HG03575 (cell line): ENCODE measurements at regions not wholly inside any gene's neighbourhood (a gene's known extent, or its start where the extent isn't known, plus 50 kb on each side); places are given as distances from the start of the nearest gene placed in this dataset.
"Not testable (repeated sequence)": the region's sequence is repeated elsewhere in the genome, so short reads cannot be mapped to it uniquely, and the experiment has no call there.

ENCODE experiments used
- ATAC-seq: cut with Tn5 transposase; IDR thresholded peaks from one replicate; pipeline ENCODE4 v1.9.1; 2021; ENCODE audit not compliant: unreplicated experiment, insufficient number of reproducible peaks, low FRiP score; ENCODE audit errors: extremely low read depth

DNA sequence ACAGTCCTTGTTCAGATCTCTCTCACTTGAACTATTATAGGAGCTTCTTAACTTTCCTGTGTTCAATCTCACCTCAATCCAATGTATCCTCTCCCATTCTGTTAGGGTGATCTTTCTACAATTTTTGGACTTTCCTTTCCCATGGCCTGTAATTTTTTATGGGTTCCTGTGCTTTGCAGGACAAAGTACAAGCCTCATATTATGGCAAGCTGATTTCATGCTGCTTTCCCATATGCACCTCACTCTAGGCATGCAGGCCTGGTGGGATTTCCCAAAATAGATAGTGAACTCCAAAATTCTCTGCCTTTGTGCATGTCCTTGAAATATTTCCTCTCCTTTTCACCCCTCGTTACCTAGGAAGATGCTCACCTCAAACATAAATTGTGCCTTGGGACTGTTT, 499.4 kb downstream of the NAV3 start:
- ATAC-seq, result no peak

DNA sequence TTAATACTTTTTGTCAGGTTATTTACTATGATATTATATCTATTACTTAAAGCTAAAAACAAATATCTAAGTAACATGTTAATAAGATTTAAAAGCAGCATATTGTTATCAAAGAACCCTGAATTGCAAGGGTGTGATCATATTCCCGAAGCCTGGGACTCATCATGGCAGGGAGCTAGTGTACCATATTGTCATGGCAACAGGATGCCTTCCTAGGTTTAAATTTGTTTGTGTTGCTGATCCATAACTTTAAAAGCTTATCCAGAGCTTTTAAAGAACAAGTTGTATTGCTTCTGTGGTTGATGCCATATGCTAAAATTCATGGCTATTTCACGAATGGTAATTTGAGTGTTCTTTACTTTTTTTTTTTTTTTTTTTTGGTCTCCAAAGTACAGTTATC, 500.5 kb downstream of the NAV3 start:
- ATAC-seq, result no peak

DNA sequence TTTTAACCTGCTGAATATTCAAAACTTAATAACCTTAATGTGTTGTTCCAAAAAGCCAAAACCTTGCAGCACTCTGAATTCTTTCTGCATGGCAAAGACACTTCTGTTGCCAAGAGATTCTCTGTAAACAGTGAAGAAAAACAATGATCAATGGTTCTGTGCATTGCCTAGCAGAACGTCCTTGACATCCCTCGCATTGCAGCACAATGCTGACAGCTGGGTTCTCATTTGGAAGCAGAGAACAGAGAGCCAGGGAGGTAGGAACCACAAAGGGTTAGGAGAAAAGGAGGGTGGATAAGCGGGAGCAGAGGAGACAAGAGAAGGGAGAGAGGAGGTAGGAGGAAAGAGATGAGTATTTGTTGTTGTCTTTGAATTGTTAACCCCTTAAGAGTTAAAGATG, 501.1 kb downstream of the NAV3 start:
- ATAC-seq, result no peak

DNA sequence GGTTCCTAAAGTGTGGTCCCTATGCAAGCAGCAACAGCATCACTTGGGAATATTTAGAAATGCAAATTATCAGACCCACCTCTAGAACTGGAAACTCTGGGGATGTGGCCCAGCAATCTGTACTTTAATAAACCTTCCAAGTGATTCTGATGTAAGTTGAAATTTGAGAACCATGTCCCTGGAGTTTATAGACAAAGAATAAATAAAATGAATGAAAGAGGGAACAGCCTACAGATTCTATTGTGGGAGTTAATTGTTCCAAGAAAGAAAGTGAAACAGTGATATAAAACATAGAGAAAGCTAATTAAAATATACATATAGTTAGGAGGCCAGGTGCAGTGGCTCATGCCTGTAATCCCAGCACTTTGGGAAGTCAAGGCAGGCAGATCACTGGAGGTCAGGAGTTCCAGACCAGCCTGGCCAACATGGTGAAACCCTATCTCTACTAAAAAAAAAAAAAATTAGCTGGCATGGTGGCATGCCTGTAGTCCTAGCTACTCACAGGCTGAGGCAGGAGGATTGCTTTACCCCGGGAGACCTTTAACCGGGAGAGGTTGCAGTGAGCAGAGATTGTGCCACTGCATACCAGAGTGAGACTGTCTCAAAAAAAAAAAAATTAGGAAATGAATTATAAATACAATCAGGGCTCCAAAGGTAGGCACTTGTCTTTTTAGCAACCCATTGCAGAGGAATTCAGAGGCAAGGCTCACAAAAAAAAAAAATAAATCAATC, 507.5 kb downstream of the NAV3 start:
- no peak for ATAC-seq

DNA sequence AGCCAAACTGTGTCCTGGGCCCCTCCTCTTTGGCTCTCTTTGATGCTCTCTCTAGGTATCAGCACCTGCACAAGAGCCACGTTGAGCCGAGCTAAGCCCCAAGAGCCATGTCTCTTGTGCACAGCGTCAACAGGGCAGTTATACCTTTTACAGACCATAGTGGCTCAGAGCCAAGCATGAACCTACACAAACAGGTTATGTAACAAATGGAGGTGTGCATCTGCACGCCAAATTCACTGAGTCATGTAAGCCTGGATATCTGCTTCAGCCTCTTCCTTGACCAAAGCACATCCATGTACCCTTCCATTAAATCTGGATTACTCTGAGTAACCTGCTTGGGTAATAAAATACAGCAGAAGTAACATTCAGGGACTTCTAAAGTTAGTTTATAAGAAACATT, 509.7 kb downstream of the NAV3 start:
- ATAC-seq, result no peak

DNA sequence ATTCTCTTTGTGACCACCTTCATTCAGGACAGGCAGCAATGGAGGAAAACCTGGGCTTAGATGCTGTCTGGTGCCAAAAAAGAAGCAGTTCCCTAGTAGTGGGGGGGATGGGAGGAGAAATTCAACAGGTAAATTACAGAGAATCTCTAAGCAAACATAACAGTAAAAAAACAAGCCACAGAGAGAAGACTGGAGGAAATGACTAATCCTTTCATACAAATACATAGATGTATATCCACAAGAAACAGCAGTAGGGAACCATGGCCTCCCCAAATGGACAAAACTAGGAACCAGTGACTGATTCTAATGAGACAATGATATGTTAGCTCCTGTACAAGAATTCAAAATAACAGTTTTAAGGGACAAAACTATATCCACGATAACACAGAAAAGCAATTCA, 513.0 kb downstream of the NAV3 start:
- no peak for ATAC-seq

DNA sequence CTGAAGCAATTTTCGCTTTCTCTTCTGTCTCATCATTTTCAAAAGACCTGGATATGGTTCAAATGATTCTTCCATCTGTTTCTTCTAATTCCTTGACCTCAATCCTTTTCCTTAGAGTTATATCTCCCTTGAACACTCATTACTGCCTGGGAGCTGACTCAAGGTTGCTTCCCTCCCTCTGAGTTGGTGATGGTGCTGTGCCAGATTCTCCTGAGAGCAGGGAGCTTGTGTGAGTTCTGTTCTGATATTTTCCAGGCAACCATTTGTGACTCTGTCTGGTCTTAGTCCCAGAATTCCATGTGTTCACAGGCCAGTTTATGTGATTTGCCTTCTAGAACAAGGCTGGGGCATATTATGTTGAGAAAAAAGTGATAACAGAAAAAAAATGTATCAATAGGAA, 505.1 kb upstream of the SYT1 start:
- ATAC-seq, result no peak

DNA sequence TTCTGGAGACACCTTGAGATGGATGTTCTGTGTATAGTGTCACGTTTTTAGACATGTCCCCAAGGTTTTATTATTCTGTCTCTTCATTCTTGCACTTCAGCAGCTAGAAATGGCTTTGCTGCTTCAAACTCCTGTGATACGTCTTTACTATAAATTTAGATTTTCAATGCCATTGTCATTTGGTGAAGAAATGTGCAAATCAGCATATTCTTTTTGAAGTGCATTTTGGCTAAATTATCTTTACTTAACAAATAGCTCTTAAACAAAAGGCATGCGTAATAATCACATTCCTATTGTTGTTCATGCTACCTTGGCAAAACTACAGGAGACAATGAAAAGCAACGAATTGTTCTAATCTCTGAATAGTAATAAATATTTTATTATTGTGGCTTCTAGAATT, 502.9 kb upstream of the SYT1 start:
- ATAC-seq, result no peak

DNA sequence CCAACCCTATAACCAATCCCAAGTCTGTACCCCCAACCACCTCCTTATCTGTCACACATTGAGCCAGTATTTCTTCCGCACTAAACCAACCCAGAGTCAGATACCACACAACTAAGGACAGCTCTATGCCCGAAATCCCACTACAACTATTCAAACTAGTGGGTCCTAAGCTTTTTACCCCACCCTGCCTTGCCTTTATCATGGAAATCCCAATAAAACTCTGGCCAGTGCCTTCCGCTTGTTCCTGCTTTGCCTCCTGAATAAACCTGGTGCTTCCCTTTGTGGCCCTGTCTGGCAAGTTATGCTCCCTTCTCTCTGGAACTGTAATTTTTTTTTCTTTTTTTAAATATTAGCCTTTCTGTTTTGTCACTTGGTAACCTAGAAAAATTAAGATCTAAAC, 493.3 kb upstream of the SYT1 start:
- no peak for ATAC-seq

DNA sequence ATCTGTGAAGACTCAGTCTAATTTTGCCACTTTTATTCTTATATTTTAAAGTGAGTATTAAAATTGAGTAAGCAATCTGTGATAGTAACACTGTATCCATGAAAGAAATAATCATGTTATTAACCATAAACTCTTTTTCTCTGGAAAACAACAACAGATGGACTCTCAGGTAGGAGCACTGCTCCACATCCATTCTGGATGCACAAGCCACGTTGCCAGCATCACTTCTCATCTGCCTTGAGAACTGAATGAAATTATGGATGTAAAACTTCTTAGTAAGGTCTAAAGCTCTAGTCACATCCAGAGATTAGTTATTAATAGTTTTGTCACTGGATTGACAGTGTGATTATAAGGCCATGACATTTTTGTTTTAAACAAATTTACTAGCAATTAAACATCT, 489.1 kb upstream of the SYT1 start:
- no peak for ATAC-seq

DNA sequence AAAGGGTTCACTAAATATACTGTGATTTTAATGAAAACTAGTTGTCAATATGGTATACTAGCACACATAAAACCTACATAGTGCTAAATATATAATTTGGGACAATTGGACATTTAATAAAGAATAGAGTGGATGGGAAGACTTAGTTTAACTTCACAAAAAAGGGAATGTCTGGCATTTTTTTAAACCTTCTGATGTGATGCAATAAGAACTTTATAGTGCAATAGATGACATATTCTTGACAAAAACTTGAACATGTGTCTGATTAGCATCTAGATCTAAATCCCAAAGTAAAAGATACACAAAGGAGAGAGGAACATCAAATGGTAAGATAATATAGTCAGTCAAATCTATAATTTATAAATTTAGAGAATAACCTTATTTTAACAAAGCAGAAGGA, 488.3 kb upstream of the SYT1 start:
- no peak for ATAC-seq

DNA sequence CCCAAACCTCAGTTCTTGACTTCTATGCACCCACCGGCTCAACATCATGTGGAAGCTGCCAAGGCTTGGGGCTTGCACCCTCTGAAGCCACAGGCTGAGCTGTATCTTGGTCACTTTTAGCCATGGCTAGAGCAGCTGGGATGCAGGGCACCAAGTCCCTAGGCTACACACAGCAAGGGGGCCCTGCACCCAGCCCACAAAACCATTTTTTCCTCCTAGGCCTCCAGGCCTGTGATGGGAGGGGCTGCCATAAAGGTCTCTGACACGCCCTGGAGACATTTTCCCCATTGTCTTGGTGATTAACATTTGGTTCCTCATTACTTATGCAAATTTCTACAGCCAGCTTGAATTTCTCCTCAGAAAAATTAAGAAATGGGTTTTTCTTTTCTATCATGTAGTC, 485.5 kb upstream of the SYT1 start:
- ATAC-seq, result not testable (repeated sequence)

DNA sequence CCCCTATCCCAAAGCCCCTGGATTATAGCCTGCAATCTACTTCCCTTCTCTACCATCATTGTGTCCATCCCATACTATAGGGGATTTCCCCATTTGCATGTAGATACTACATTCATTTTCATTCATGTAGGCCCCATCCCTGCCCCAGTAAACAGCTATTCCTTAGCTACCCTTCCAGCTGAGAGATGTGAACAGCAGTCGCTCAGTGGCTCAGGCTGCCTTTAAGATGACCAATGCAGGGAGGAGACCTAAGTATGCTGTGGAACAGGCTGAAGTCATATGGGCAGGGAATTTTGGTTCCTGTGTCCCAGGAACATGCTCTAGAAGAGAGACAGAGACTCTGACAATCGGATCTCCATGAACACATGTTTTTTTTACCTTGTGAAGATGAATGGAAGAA, 481.2 kb upstream of the SYT1 start:
- no peak for ATAC-seq

DNA sequence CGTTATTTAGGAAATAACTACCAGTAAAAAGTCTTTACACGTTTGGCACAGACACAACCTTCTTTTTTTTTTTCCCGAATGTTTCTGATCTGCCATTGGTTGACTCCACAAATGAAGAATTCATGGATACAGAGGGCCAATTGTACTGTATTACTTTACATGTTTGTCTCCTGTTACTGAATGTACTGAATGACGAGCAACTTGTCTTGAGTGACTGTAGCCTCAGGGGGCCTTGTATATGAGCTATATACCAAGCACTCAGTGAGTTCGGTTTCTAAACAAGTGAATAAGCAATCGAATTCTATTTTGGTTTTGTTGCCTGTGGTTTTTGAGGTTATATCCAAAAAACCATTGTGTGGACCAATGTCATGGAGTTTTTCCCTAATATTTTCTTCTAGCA, 480.0 kb upstream of the SYT1 start:
- no peak for ATAC-seq

DNA sequence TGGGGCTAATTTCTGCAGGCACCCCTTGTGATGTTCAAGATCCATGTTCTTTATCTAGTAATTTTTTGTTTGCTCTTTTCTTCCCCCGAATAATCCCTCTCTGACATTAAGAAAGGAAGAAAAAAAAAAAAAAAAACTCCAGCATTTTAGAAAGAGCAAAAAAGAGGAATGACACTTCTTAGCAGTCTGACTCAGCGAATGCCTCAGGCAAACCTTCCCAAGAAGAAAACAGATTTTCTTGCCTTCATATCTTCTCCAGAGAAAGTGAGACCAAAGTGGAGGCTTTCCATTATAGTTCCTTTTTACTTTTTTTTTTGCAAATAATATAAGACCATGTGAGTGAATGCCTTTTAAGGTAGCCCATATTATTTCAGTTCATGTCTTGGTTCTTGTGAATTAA, 479.0 kb upstream of the SYT1 start:
- no peak for ATAC-seq

DNA sequence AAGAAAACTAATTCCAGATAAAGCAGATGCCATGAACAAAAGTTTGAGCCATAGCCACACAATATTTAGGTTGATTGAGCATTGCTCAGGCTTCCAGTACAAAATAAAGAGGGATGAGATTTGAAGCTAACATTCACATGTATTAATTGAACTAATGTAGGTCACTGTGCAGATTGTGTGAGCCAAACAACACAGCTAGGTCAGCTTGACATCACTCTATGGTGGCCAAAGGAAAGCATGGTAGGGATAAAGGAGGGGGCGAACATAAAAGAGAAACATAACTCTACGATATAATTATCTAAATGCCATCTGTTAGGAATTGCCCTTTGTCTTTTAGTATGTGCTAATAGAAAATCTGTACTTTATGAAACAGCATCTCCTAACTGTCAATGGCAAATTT, 477.7 kb upstream of the SYT1 start:
- no peak for ATAC-seq

DNA sequence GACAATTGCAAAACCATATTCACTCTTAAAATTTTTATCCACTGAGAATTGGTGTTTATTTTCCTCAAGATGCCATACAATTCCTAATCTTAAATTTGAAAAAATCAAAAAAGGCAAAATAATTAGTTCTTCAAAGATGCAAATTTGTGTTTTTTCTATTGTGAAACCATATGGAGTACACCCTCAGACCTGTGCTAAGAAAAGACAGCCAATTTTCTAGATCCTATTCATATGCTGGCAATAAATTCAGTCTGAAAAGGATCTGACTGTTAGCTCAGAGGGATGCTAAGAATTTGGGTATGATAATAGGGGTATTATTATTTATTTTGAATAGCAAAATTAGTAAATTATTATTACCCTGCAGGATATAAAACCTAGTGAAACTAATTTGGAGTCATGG, 476.9 kb upstream of the SYT1 start:
- no peak for ATAC-seq

DNA sequence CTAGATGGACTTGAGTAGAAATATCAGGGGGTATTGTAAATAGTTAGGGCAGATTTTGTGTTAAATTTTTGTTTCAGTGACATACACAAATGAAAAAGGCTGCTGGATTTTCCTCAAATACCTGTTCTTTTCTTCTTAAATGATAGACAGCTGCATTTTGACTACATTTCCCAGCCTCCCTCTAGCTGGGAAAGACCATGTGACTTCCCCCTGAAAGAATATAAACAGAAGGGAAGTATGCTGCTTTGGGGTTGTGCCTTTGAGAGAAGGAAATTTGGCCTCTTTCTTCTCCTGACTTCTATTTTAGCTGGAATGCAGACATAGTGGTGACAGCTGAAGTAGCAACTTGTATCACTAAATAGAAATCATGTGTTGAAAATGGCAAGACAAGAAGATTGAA, 476.1 kb upstream of the SYT1 start:
- no peak for ATAC-seq

DNA sequence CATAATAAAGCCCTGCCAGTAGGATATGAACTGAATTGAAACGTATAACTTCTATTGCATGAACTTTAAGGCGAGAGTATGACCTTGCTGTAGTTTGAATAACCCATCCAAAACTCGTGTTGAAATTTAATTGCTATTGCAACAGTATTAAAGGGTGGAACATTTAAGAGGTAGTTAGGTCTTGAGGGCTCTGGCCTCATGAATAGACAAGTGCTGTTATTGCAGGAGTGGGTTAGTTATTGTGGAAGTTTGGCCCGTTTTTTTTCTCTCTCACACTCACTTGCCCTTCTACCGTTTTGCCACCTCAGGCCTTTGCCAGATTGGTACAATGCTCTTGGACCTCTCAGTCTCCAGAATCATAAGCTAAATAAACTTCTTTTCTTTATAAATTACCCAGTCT, 473.7 kb upstream of the SYT1 start:
- no peak for ATAC-seq

DNA sequence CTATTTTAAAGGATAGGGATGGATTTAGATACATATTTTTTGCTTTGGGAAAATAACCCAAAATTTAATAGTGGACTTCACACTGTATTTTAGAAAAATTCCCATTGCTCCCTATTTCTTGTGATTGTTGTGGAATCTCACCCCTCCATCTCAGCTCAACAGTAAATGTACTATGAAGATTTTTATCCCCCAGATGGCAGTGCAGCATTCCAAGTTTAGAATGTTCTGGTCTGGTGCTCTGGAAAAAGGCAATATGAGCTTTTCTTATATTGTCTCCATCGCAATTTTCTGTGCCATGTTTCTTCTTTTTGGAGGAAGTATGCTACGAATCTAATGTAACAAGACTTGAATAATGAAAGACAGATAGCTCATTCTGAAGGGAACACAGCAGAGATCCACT, 471.7 kb upstream of the SYT1 start:
- ATAC-seq, result no peak

DNA sequence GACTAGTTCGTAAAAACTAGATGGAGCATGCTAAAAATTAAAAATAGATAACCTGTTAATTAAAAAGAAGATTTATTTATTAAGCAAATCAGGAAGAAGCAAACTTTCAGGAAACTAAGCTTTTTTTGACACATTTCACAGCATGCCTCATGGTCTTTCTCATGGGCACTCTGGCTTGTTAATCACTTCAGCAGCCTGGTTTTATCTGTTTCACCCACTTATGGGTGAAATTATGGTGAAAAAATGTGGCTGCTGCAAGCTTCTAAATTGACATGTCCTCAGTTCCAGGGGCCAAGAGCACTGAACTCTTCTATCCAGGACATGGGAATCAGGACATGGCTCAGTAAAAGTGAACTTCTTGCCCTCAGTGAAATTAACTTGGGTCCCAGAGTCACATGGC, 468.6 kb upstream of the SYT1 start:
- ATAC-seq, result no peak
